Right lobe of liver (tissue), 6 donors: ENCODE measurements at regions not wholly inside any gene's neighbourhood (a gene's known extent, or its start where the extent isn't known, plus 50 kb on each side); places are given as distances from the start of the nearest gene placed in this dataset.

Source experiments
- ATAC-seq, 4 donors: fragments of 200-7000 bp; cut with Tn5 transposase; one replicate each; pipeline ENCODE4 v1.9.1; 2020; ENCODE audit warnings: mild to moderate bottlenecking in 4 of 4, moderate library complexity in 4 of 4
- DNase-seq, 3 donors: peaks; one replicate each; pipeline ENCODE4 v3.0.0-alpha.2; 2020
- H3K27ac ChIP-seq, 3 donors: fragments of 200-600 bp; one replicate each; pipeline ENCODE4 v1.8.0; 2022
- H3K27me3 ChIP-seq, 2 donors: fragments of 200-600 bp; one replicate each; pipeline ENCODE4 v1.8.0; 2022
- H3K36me3 ChIP-seq, 4 donors: fragments of 200-600 bp; sonication (generic) in 1 of 4; one replicate each; pipeline versions ENCODE4 v1.5.1 to v1.8.0; 2017 to 2022; ENCODE audit warnings: control low read depth in 1 of 4
- H3K4me1 ChIP-seq, 4 donors: fragments of 200-600 bp; sonication (generic) in 1 of 4; one replicate each; pipeline versions ENCODE4 v1.5.1 to v1.8.0; 2017 to 2022; ENCODE audit warnings: control low read depth in 1 of 4
- H3K4me3 ChIP-seq, 3 donors: fragments of 200-600 bp; one replicate each; pipeline ENCODE4 v1.8.0; 2022
- H3K9me3 ChIP-seq, 4 donors: fragments of 200-600 bp; sonication (generic) in 1 of 4; one replicate each; pipeline versions ENCODE4 v1.5.1 to v1.8.0; 2017 to 2022; ENCODE audit warnings: control low read depth in 1 of 4
- CTCF ChIP-seq, 4 donors: fragments of 200-600 bp in 3 of 4; fragments of 450-650 bp in 1 of 4; IDR thresholded peaks; one replicate each; pipeline versions ENCODE4 v1.5.1 to v1.8.0; 2016 to 2022; ENCODE audit warnings: antibody characterized with exemption in 4 of 4, mild to moderate bottlenecking in 2 of 4
- POLR2A ChIP-seq: fragments of 450-650 bp; IDR thresholded peaks from one replicate; pipeline ENCODE4 v1.6.1; 2017; ENCODE audit warnings: antibody characterized with exemption, mild to moderate bottlenecking
- WGBS: methylation state at CpG from one replicate; pipeline ENCODE4 v1.1.6; 2018; ENCODE audit warnings: low coverage, low lambda C conversion rate; ENCODE audit not compliant: insufficient coverage; ENCODE audit errors: missing lambda C conversion rate; 5-methylcytosine and 5-hydroxymethylcytosine counted together
- intact Hi-C, 2 donors: fragments of 100-400 bp; cut with DNase I; formaldehyde crosslinking; loops; one replicate each; pipeline versions ENCODE4 v1.11.2 to v1.14.1; 2022
- donor health status: DM: no; HTN: yes; CAD: no.
- donor health status: DM: no; HTN: no; CAD: no.
- donor health status: DM: no; HTN: no; CAD: no.
- donor health status: DM: no; HTN: yes; CAD: no.
- donor health status: DM: no; HTN: yes; CAD: no.

- H3K9me3 ChIP-seq = no peaks in the 10 kb centered on the region
- DNase-seq (no peak), ATAC-seq (no peak)
- H3K27ac ChIP-seq = no peak overlapping the region
- H3K4me3 ChIP-seq = no peak overlapping the region
- H3K4me1 ChIP-seq = no peaks in the 10 kb centered on the region
- H3K27me3 ChIP-seq = no peaks in the 10 kb centered on the region
- H3K36me3 ChIP-seq = no peaks in the 10 kb centered on the region
- intact Hi-C loops = no loop called here
- 64% methylated on average over 6 of the region's 6 CpGs for WGBS
- TF ChIP-seq CTCF (IDR thresholded peaks at IDR 0.05) (no peak), POLR2A (no peak)
Observed at GRCh38 chr18:52002600-52002999, 337.4 kb upstream of the DCC start.

GRCh38 chr18:52007105-52007504 lies 332.9 kb upstream of the DCC start:
- DNase-seq (no peak), ATAC-seq (no peak)
- Histone ChIP-seq H3K9me3 (no peaks in the 10 kb centered on the region), H3K27ac (no peak overlapping the region), H3K27me3 (no peaks in the 10 kb centered on the region), H3K36me3 (no peaks in the 10 kb centered on the region), H3K4me3 (no peak overlapping the region), H3K4me1 (no peaks in the 10 kb centered on the region)
- no peak for TF ChIP-seq POLR2A
- no peak for TF ChIP-seq CTCF (IDR thresholded peaks at IDR 0.05)
- WGBS = 37% methylated on average over 2 of the region's 2 CpGs
- intact Hi-C loops = no loop called here

- no peak for TF ChIP-seq POLR2A
- TF ChIP-seq CTCF (IDR thresholded peaks at IDR 0.05) = no peak
- intact Hi-C loops = no loop called here
- no peak for ATAC-seq
- no peaks in the 10 kb centered on the region for H3K27me3 ChIP-seq
- H3K36me3 ChIP-seq = no peaks in the 10 kb centered on the region
- DNase-seq = no peak
- no peaks in the 10 kb centered on the region for H3K9me3 ChIP-seq
- H3K27ac ChIP-seq = no peak overlapping the region
- H3K4me1 ChIP-seq = no peaks in the 10 kb centered on the region
- H3K4me3 ChIP-seq = no peak overlapping the region
- 39% methylated on average over 3 of the region's 3 CpGs for WGBS
Observed at GRCh38 chr18:52008330-52008729, 331.7 kb upstream of the DCC start.

- Histone ChIP-seq H3K27me3 (no peaks in the 10 kb centered on the region), H3K27ac (no peak overlapping the region), H3K36me3 (no peaks in the 10 kb centered on the region), H3K4me3 (no peak overlapping the region), H3K9me3 (no peaks in the 10 kb centered on the region), H3K4me1 (no peaks in the 10 kb centered on the region)
- DNase-seq (no peak), ATAC-seq (no peak)
- intact Hi-C loops = no loop called here
- WGBS = 77% methylated on average over 2 of the region's 2 CpGs
- TF ChIP-seq POLR2A = no peak
- no peak for TF ChIP-seq CTCF (IDR thresholded peaks at IDR 0.05)
Observed at GRCh38 chr18:52008736-52009135, 331.3 kb upstream of the DCC start.

- Histone ChIP-seq H3K9me3 (no peaks in the 10 kb centered on the region), H3K36me3 (no peaks in the 10 kb centered on the region), H3K4me1 (no peaks in the 10 kb centered on the region), H3K27me3 (no peaks in the 10 kb centered on the region), H3K27ac (no peak overlapping the region), H3K4me3 (no peak overlapping the region)
- ATAC-seq = no peak
- no peak for TF ChIP-seq POLR2A
- no peak for TF ChIP-seq CTCF (IDR thresholded peaks at IDR 0.05)
- intact Hi-C loops = no loop called here
- DNase-seq = no peak
- 33% methylated on average over 1 of the region's 1 CpG for WGBS
Observed at GRCh38 chr18:52009958-52010357, 330.0 kb upstream of the DCC start.
